GM21576 (cell line): ENCODE measurements at regions not wholly inside any gene's neighbourhood (a gene's known extent, or its start where the extent isn't known, plus 50 kb on each side); places are given as distances from the start of the nearest gene placed in this dataset.

Experiments used
- ATAC-seq: cut with Tn5 transposase; IDR thresholded peaks from one replicate; pipeline ENCODE4 v1.9.1; 2021; ENCODE audit warnings: mild to moderate bottlenecking, moderate library complexity; ENCODE audit not compliant: unreplicated experiment

- no peak for ATAC-seq
Observed at GRCh38 chr18:24727685-24728084, 267.2 kb downstream of the HRH4 start.

- ATAC-seq = no peak
Observed at GRCh38 chr18:24731158-24731557, 270.7 kb downstream of the HRH4 start.

GRCh38 chr18:24731981-24732380 is 271.5 kb downstream of the HRH4 start:
- ATAC-seq = no peak

- ATAC-seq = no peak
Observed at GRCh38 chr18:24734058-24734457, 273.6 kb downstream of the HRH4 start.

- no peak for ATAC-seq
Observed at GRCh38 chr18:24735624-24736231, 275.3 kb downstream of the HRH4 start.

- ATAC-seq = no peak
Observed at GRCh38 chr18:24736662-24737330, 276.4 kb downstream of the HRH4 start.

GRCh38 chr18:24740829-24741228 is 280.4 kb downstream of the HRH4 start:
- ATAC-seq = no peak

- ATAC-seq = no peak
Observed at GRCh38 chr18:24741321-24741720, 280.9 kb downstream of the HRH4 start.

GRCh38 chr18:24741965-24742724 is 281.7 kb downstream of the HRH4 start:
- no peak for ATAC-seq

GRCh38 chr18:24754583-24755253 is 294.3 kb downstream of the HRH4 start:
- no peak for ATAC-seq

- ATAC-seq = no peak
Observed at GRCh38 chr18:24756385-24756784, 295.9 kb downstream of the HRH4 start.

- no peak for ATAC-seq
Observed at GRCh38 chr18:24757134-24757533, 296.7 kb downstream of the HRH4 start.

GRCh38 chr18:24761765-24762164 is 301.3 kb downstream of the HRH4 start:
- no peak for ATAC-seq

- ATAC-seq = no peak
Observed at GRCh38 chr18:24762511-24762910, 302.1 kb downstream of the HRH4 start.

- ATAC-seq = no peak
Observed at GRCh38 chr18:24763765-24764513, 303.5 kb downstream of the HRH4 start.

- no peak for ATAC-seq
Observed at GRCh38 chr18:24764766-24765165, 304.3 kb downstream of the HRH4 start.

- ATAC-seq = no peak
Observed at GRCh38 chr18:24766376-24766775, 305.9 kb downstream of the HRH4 start.

- no peak for ATAC-seq
Observed at GRCh38 chr18:24770311-24771024, 310.0 kb downstream of the HRH4 start.

- no peak for ATAC-seq
Observed at GRCh38 chr18:24771300-24771699, 310.9 kb downstream of the HRH4 start.

- no peak for ATAC-seq
Observed at GRCh38 chr18:24773101-24773500, 312.7 kb downstream of the HRH4 start.
